ENCODE measurements at regions not wholly inside any gene's neighbourhood (a gene's known extent, or its start where the extent isn't known, plus 50 kb on each side); places are given as distances from the start of the nearest gene placed in this dataset.

- no peaks in the 10 kb centered on the region for H3K36me3 Mint-ChIP-seq (ENCODE audit: insufficient read depth)
- no peak for DNase-seq (ENCODE audit: low spot score, unreplicated experiment)
- H3K4me3 Mint-ChIP-seq (ENCODE audit: low read depth): no peak overlapping the region
- H3K27me3 Mint-ChIP-seq: no peaks in the 10 kb centered on the region
- H3K4me1 Mint-ChIP-seq (ENCODE audit: low read depth): peaks cover 2% of the 10 kb centered on the region
- no peaks in the 10 kb centered on the region for H3K9me3 Mint-ChIP-seq (ENCODE audit: low read depth)
- TF ChIP-seq CTCF (IDR thresholded peaks at IDR 0.05; ENCODE audit: unreplicated experiment): no peak
- H3K27ac Mint-ChIP-seq: no peak overlapping the region
Measured at GRCh38 chr4:162874748-162875147, 291.9 kb downstream of the NAF1 start.

- Mint-ChIP-seq H3K4me1 (ENCODE audit: low read depth) (peaks cover 2% of the 10 kb centered on the region), H3K36me3 (ENCODE audit: insufficient read depth) (no peaks in the 10 kb centered on the region), H3K4me3 (ENCODE audit: low read depth) (no peak overlapping the region), H3K27me3 (no peaks in the 10 kb centered on the region), H3K9me3 (ENCODE audit: low read depth) (no peaks in the 10 kb centered on the region), H3K27ac (no peak overlapping the region)
- TF ChIP-seq CTCF (IDR thresholded peaks at IDR 0.05; ENCODE audit: unreplicated experiment): no peak
- no peak for DNase-seq (ENCODE audit: low spot score, unreplicated experiment)
Measured at GRCh38 chr4:162871990-162872389, 294.7 kb downstream of the NAF1 start.

GRCh38 chr4:162869157-162869556 lies 297.5 kb downstream of the NAF1 start:
- DNase-seq (ENCODE audit: low spot score, unreplicated experiment): no peak
- peaks cover 8% of the 10 kb centered on the region for H3K9me3 Mint-ChIP-seq (ENCODE audit: low read depth)
- H3K4me3 Mint-ChIP-seq (ENCODE audit: low read depth): no peak overlapping the region
- TF ChIP-seq CTCF (IDR thresholded peaks at IDR 0.05; ENCODE audit: unreplicated experiment): no peak
- H3K36me3 Mint-ChIP-seq (ENCODE audit: insufficient read depth): no peaks in the 10 kb centered on the region
- no peaks in the 10 kb centered on the region for H3K27me3 Mint-ChIP-seq
- no peak overlapping the region for H3K27ac Mint-ChIP-seq
- H3K4me1 Mint-ChIP-seq (ENCODE audit: low read depth): peaks cover under 1% of the 10 kb centered on the region

GRCh38 chr4:162866565-162866964 lies 300.1 kb downstream of the NAF1 start:
- H3K4me3 Mint-ChIP-seq (ENCODE audit: low read depth): no peak overlapping the region
- H3K27me3 Mint-ChIP-seq: no peaks in the 10 kb centered on the region
- no peaks in the 10 kb centered on the region for H3K36me3 Mint-ChIP-seq (ENCODE audit: insufficient read depth)
- TF ChIP-seq CTCF (IDR thresholded peaks at IDR 0.05; ENCODE audit: unreplicated experiment): no peak
- no peak for DNase-seq (ENCODE audit: low spot score, unreplicated experiment)
- H3K9me3 Mint-ChIP-seq (ENCODE audit: low read depth): peaks cover 8% of the 10 kb centered on the region
- no peaks in the 10 kb centered on the region for H3K4me1 Mint-ChIP-seq (ENCODE audit: low read depth)
- H3K27ac Mint-ChIP-seq: no peak overlapping the region

- H3K36me3 Mint-ChIP-seq (ENCODE audit: insufficient read depth): no peaks in the 10 kb centered on the region
- no peaks in the 10 kb centered on the region for H3K27me3 Mint-ChIP-seq
- H3K4me1 Mint-ChIP-seq (ENCODE audit: low read depth): no peaks in the 10 kb centered on the region
- H3K9me3 Mint-ChIP-seq (ENCODE audit: low read depth): peaks cover 8% of the 10 kb centered on the region
- TF ChIP-seq CTCF (IDR thresholded peaks at IDR 0.05; ENCODE audit: unreplicated experiment): no peak
- DNase-seq (ENCODE audit: low spot score, unreplicated experiment): no peak
- no peak overlapping the region for H3K27ac Mint-ChIP-seq
- no peak overlapping the region for H3K4me3 Mint-ChIP-seq (ENCODE audit: low read depth)
Measured at GRCh38 chr4:162865102-162865501, 301.6 kb downstream of the NAF1 start.

Measured in progenitor cell of endocrine pancreas (in vitro differentiated cells).